Astrocyte (in vitro differentiated cells and primary cell): ENCODE measurements at regions not wholly inside any gene's neighbourhood (a gene's known extent, or its start where the extent isn't known, plus 50 kb on each side); places are given as distances from the start of the nearest gene placed in this dataset.

Source experiments
- EZH2 ChIP-seq: IDR thresholded peaks from 2 replicates; pipeline ENCODE4 v1.6.1; 2012; ENCODE audit warnings: mild to moderate bottlenecking, low read length, inconsistent platforms; ENCODE audit not compliant: insufficient read depth
- TF ChIP-seq, protein P1 (sequence below): IDR thresholded peaks from 2 replicates; pipeline ENCODE4 v1.5.1; 2011; ENCODE audit warnings: low read depth, mild to moderate bottlenecking, inconsistent platforms, low read length, moderate library complexity; ENCODE audit not compliant: insufficient read depth

DNA sequence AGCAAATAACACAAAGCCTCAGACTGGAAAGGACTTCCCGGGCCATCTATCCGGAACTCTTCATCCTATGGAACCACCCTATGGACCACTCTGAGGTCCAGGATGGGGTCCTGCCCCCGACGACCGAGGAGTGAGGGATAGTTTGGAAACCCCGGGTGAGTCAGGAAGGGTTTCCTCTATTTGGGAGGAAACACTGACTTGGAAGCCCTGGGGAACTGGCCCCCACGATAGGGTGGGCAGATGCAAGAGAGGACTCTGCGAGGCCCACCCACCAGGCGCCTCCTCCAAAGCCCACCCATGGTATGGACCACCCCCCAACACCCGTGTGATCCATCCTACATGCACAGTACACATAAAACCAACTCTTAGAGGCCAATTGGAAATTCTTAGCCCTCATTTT lies 69.4 kb downstream of the CPN2 start:
- TF ChIP-seq, protein P1, sequence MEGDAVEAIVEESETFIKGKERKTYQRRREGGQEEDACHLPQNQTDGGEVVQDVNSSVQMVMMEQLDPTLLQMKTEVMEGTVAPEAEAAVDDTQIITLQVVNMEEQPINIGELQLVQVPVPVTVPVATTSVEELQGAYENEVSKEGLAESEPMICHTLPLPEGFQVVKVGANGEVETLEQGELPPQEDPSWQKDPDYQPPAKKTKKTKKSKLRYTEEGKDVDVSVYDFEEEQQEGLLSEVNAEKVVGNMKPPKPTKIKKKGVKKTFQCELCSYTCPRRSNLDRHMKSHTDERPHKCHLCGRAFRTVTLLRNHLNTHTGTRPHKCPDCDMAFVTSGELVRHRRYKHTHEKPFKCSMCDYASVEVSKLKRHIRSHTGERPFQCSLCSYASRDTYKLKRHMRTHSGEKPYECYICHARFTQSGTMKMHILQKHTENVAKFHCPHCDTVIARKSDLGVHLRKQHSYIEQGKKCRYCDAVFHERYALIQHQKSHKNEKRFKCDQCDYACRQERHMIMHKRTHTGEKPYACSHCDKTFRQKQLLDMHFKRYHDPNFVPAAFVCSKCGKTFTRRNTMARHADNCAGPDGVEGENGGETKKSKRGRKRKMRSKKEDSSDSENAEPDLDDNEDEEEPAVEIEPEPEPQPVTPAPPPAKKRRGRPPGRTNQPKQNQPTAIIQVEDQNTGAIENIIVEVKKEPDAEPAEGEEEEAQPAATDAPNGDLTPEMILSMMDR: no peak
- no peak for TF ChIP-seq EZH2
